ENCODE measurements at regions not wholly inside any gene's neighbourhood (a gene's known extent, or its start where the extent isn't known, plus 50 kb on each side); places are given as distances from the start of the nearest gene placed in this dataset.
"Not testable (repeated sequence)": the region's sequence is repeated elsewhere in the genome, so short reads cannot be mapped to it uniquely, and the experiment has no call there.

- DNase-seq = no peak
Measured at GRCh38 chr3:188007897-188008296, 146.1 kb upstream of the LPP start.

- no peak for DNase-seq
Measured at GRCh38 chr3:188008582-188009213, 145.3 kb upstream of the LPP start.

- no peak for DNase-seq
Measured at GRCh38 chr3:188010478-188010877, 143.5 kb upstream of the LPP start.

GRCh38 chr3:188019727-188020126, 134.2 kb upstream of the LPP start:
- DNase-seq = no peak

- no peak for DNase-seq
Measured at GRCh38 chr3:188021041-188021440, 132.9 kb upstream of the LPP start.

GRCh38 chr3:188021502-188022040, 132.4 kb upstream of the LPP start:
- no peak for DNase-seq

- DNase-seq = not testable (repeated sequence)
Measured at GRCh38 chr3:188022902-188023301, 131.1 kb upstream of the LPP start.

- no peak for DNase-seq
Measured at GRCh38 chr3:188025555-188025954, 128.4 kb upstream of the LPP start.

GRCh38 chr3:188026191-188026968, 127.6 kb upstream of the LPP start:
- DNase-seq = no peak

GRCh38 chr3:188031121-188031520, 122.8 kb upstream of the LPP start:
- no peak for DNase-seq

- no peak for DNase-seq
Measured at GRCh38 chr3:188034989-188035388, 119.0 kb upstream of the LPP start.

- DNase-seq = no peak
Measured at GRCh38 chr3:188036375-188037194, 117.4 kb upstream of the LPP start.

GRCh38 chr3:188037195-188037718, 116.7 kb upstream of the LPP start:
- DNase-seq = no peak

- no peak for DNase-seq
Measured at GRCh38 chr3:188037965-188038581, 115.9 kb upstream of the LPP start.

- no peak for DNase-seq
Measured at GRCh38 chr3:188041193-188041592, 112.8 kb upstream of the LPP start.

- no peak for DNase-seq
Measured at GRCh38 chr3:188041895-188042294, 112.1 kb upstream of the LPP start.

GRCh38 chr3:188042466-188042865, 111.5 kb upstream of the LPP start:
- DNase-seq = no peak

GRCh38 chr3:188043891-188044290, 110.1 kb upstream of the LPP start:
- DNase-seq = no peak

- no peak for DNase-seq
Measured at GRCh38 chr3:188046561-188047211, 107.3 kb upstream of the LPP start.

GRCh38 chr3:188047536-188047935, 106.4 kb upstream of the LPP start:
- no peak for DNase-seq

GRCh38 chr3:188049606-188050530, 104.1 kb upstream of the LPP start:
- DNase-seq = no peak
